ENCODE measurements at regions not wholly inside any gene's neighbourhood (a gene's known extent, or its start where the extent isn't known, plus 50 kb on each side); places are given as distances from the start of the nearest gene placed in this dataset.
A peak's percentile ranks its signal among the peaks of the same experiment; 100 is the strongest.

DNA sequence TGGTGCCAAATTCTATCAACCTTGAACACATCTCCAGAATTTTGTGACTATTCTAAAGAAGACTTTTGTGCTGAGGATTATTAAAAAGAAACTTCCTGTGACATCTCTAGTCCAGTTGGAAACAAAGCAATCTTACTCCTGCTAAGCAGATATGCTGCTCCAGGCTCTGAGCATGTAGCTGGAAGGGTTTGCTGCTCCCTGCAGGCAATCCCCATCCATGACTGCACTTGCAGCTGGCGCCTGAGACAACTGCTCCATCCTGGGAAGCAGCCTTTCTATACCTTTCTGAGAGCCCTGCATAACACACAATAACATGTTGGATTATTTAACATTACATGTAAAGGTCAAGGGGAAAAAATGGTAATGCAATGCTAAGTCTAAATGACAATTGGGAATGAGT, 105.1 kb downstream of the NDUFA12 start:
- Histone ChIP-seq H3K36me3 (ENCODE audit: control insufficient read depth in 4 of 4, insufficient read depth in 4 of 4, low read length in 4 of 4) (no peaks in the 10 kb centered on the region), H3K27me3 (ENCODE audit: control insufficient read depth in 3 of 3, insufficient read depth in 3 of 3, low read length in 2 of 3) (no peaks in the 10 kb centered on the region), H3K9ac (ENCODE audit: insufficient read depth in 1 of 2, low read length in 2 of 2) (no peak overlapping the region), H3K4me3 (no peak overlapping the region), H3K9me3 (ENCODE audit: control insufficient read depth in 4 of 4, insufficient read depth in 3 of 4, low read length in 3 of 4) (no peaks in the 10 kb centered on the region), H3K27ac (ENCODE audit: low read depth in 1 of 2, low read length in 1 of 2) (no peak overlapping the region), H3K4me1 (ENCODE audit: control insufficient read depth in 5 of 5, insufficient read depth in 5 of 5, low read length in 5 of 5) (no peaks in the 10 kb centered on the region)
- ATAC-seq (ENCODE audit: insufficient read depth, low FRiP score) (no peak), DNase-seq (peak; percentile 30 to 58 (median 35))
- TF ChIP-seq, protein P1, sequence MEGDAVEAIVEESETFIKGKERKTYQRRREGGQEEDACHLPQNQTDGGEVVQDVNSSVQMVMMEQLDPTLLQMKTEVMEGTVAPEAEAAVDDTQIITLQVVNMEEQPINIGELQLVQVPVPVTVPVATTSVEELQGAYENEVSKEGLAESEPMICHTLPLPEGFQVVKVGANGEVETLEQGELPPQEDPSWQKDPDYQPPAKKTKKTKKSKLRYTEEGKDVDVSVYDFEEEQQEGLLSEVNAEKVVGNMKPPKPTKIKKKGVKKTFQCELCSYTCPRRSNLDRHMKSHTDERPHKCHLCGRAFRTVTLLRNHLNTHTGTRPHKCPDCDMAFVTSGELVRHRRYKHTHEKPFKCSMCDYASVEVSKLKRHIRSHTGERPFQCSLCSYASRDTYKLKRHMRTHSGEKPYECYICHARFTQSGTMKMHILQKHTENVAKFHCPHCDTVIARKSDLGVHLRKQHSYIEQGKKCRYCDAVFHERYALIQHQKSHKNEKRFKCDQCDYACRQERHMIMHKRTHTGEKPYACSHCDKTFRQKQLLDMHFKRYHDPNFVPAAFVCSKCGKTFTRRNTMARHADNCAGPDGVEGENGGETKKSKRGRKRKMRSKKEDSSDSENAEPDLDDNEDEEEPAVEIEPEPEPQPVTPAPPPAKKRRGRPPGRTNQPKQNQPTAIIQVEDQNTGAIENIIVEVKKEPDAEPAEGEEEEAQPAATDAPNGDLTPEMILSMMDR (IDR thresholded peaks at IDR 0.05; ENCODE audit: control extremely low read depth, extremely low read depth) = no peak
- WGBS, 2 donors = 71 to 85% methylated on average over 1 of the region's 1 CpG

DNA sequence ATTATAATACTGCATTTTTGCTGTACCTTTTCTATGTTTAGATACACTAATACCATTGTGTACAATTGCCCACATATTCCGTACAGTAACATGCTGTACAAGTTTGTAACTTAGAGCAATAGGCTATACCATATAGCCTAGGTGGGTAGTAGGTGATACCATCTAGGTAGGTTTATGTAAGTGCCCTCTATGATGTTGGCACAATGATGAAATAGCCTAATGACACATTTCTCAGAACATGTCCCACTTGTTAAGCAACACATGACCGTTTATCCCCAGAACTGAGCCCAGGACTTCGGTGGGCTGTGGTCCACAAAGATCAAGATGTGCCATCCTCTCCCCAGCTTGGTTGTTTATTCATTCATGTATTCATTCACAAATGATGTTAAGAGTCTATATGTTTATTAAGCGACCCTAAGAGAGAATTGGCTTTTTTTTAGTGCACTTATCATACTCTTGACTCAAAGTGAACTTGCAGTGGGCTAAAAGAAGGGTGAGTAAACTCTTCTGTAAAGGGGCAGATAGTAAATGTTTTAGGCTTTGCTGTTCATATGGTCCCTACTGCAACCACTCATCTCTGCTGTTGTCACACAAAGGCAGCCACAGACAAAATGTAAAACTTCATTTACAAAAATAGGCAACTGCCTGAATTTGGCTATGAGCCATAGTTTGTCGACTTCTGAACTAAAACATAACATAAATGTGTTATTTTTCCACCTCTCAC, 110.8 kb downstream of the NDUFA12 start:
- no peak for DNase-seq
- no peak overlapping the region for H3K4me3 ChIP-seq
- H3K9me3 ChIP-seq (ENCODE audit: control insufficient read depth in 4 of 4, insufficient read depth in 3 of 4, low read length in 3 of 4) = no peaks in the 10 kb centered on the region
- ATAC-seq (ENCODE audit: insufficient read depth, low FRiP score) = no peak
- no peak overlapping the region for H3K9ac ChIP-seq (ENCODE audit: insufficient read depth in 1 of 2, low read length in 2 of 2)
- H3K36me3 ChIP-seq (ENCODE audit: control insufficient read depth in 4 of 4, insufficient read depth in 4 of 4, low read length in 4 of 4) = no peaks in the 10 kb centered on the region
- TF ChIP-seq, protein P1 (IDR thresholded peaks at IDR 0.05; ENCODE audit: control extremely low read depth, extremely low read depth) = no peak
- H3K27me3 ChIP-seq (ENCODE audit: control insufficient read depth in 3 of 3, insufficient read depth in 3 of 3, low read length in 2 of 3) = no peaks in the 10 kb centered on the region
- WGBS, 2 donors = 72 to 77% methylated on average over 5 of the region's 5 CpGs
- H3K27ac ChIP-seq (ENCODE audit: low read depth in 1 of 2, low read length in 1 of 2) = no peak overlapping the region
- no peaks in the 10 kb centered on the region for H3K4me1 ChIP-seq (ENCODE audit: control insufficient read depth in 5 of 5, insufficient read depth in 5 of 5, low read length in 5 of 5)

DNA sequence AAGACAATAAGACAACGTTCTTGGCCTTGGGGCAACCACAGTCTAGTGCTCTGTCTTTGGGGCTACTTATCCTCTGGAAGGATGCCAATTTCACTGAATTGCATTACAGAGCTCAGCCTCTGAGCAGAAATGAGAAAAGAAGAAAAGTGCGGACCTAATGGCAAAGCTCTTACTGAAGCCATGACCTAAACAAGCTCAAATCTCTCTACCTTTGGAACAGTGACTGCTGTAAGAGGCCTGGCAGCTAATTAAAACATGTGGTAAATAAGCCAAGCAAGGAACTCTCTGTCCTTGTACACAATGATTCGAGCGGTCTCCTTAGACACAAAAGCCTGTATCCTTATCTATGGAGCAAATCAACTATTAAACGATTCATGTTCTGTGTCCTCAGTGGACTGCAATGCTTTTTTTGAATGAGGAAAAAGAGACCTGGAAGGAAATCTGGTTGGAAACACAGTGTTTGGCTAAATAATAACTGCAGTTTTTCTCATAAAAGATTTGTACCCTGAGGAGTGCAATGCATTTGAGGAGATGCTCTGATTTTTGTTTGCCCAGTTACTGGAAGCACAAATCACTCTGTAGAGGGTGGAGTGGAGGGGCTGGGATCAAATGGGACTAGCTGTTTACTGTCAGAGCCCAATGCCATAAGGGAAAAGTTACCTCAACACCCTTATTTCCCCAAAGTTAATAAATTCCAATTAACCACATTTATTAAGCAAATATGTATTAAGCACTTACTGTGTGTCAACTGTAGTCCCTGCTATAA, 113.9 kb downstream of the NDUFA12 start:
- H3K4me1 ChIP-seq (ENCODE audit: control insufficient read depth in 5 of 5, insufficient read depth in 5 of 5, low read length in 5 of 5) = no peaks in the 10 kb centered on the region
- TF ChIP-seq, protein P1 (IDR thresholded peaks at IDR 0.05; ENCODE audit: control extremely low read depth, extremely low read depth) = no peak
- no peaks in the 10 kb centered on the region for H3K36me3 ChIP-seq (ENCODE audit: control insufficient read depth in 4 of 4, insufficient read depth in 4 of 4, low read length in 4 of 4)
- WGBS, 2 donors = 77 to 81% methylated on average over 5 of the region's 5 CpGs
- no peaks in the 10 kb centered on the region for H3K27me3 ChIP-seq (ENCODE audit: control insufficient read depth in 3 of 3, insufficient read depth in 3 of 3, low read length in 2 of 3)
- no peak overlapping the region for H3K27ac ChIP-seq (ENCODE audit: low read depth in 1 of 2, low read length in 1 of 2)
- DNase-seq (peak in 2 of 3 donors; percentile 22 to 28), ATAC-seq (ENCODE audit: insufficient read depth, low FRiP score) (no peak)
- H3K9me3 ChIP-seq (ENCODE audit: control insufficient read depth in 4 of 4, insufficient read depth in 3 of 4, low read length in 3 of 4) = no peaks in the 10 kb centered on the region
- no peak overlapping the region for H3K4me3 ChIP-seq
- H3K9ac ChIP-seq (ENCODE audit: insufficient read depth in 1 of 2, low read length in 2 of 2) = no peak overlapping the region

Measured in lung (tissue), 11 donors.